ENCODE measurements at regions not wholly inside any gene's neighbourhood (a gene's known extent, or its start where the extent isn't known, plus 50 kb on each side); places are given as distances from the start of the nearest gene placed in this dataset.

GRCh38 chr3:124223853-124224252 lies 231.9 kb upstream of the ROPN1 start:
- Histone ChIP-seq H3K9me1 (replicated peaks; ENCODE audit: control insufficient read depth, extremely low read depth, insufficient read depth, low read length) (no peaks in the 10 kb centered on the region), H4K20me1 (replicated peaks; ENCODE audit: control insufficient read depth, extremely low read depth, insufficient read depth, low read length) (no peaks in the 10 kb centered on the region), H3K4me3 (replicated peaks in 1 of 3; ENCODE audit: insufficient read depth in 1 of 3, low read depth in 1 of 3, low read length in 3 of 3) (no peak overlapping the region), H3K79me2 (ENCODE audit: control insufficient read depth, insufficient read depth, low read length) (no peaks in the 10 kb centered on the region), H3K4me2 (ENCODE audit: insufficient read depth, low read length) (no peak overlapping the region), H3K27me3 (ENCODE audit: control insufficient read depth in 2 of 2, insufficient read depth in 2 of 2, low read length in 2 of 2) (peaks cover 0 to 2% of the 10 kb centered on the region in 2 experiments), H3K9ac (replicated peaks; ENCODE audit: extremely low read depth, insufficient read depth, low read length) (no peak overlapping the region), H3K27ac (ENCODE audit: insufficient read depth, low read depth, low read length) (no peak overlapping the region), H3K9me3 (replicated peaks; ENCODE audit: control insufficient read depth, insufficient read depth, low read length) (no peaks in the 10 kb centered on the region), H3K36me3 (ENCODE audit: control insufficient read depth in 2 of 2, extremely low read depth in 1 of 2, insufficient read depth in 2 of 2, low read length in 2 of 2) (no peaks in the 10 kb centered on the region), H2AFZ (ENCODE audit: low read depth, low read length) (no peak overlapping the region), H3K4me1 (ENCODE audit: control insufficient read depth, extremely low read depth, insufficient read depth, low read length) (peaks cover 6% of the 10 kb centered on the region)
- dilution Hi-C loops (cut with MboI; ENCODE audit: extremely low pct_ligation_motif_present, low sequenced_read_pairs) (no loop called here), intact Hi-C loops (cut with micrococcal nuclease) (no loop called here)
- ChIA-PET CTCF (no interaction called here), POLR2A (no interaction called here)
- FAIRE-seq (no peak), DNase-seq (ENCODE audit: low read depth, low spot score) (no peak)
- TF ChIP-seq POLR2AphosphoS5 (IDR thresholded peaks at IDR 0.05; ENCODE audit: insufficient read depth, low read depth, low read length) (no peak), MYC (IDR thresholded peaks at IDR 0.05; ENCODE audit: low read depth, low read length) (no peak), CTCF (IDR thresholded peaks at IDR 0.05; ENCODE audit: extremely low read depth in 1 of 2, insufficient read depth in 1 of 2, low read depth in 1 of 2, low read length in 2 of 2) (no peak), EZH2 (IDR thresholded peaks at IDR 0.05; ENCODE audit: borderline replicate concordance, low read depth, low read length, severe bottlenecking) (no peak), MAX (IDR thresholded peaks at IDR 0.05; ENCODE audit: insufficient read depth, insufficient read length) (no peak), POLR2A (IDR thresholded peaks at IDR 0.05; ENCODE audit: low read depth, low read length) (no peak), JUN (IDR thresholded peaks at IDR 0.05; ENCODE audit: borderline replicate concordance, insufficient read depth, insufficient read length, low read depth) (no peak)
- BruUV-seq (replicated peaks), result no TSS peak
